ENCODE measurements at regions not wholly inside any gene's neighbourhood (a gene's known extent, or its start where the extent isn't known, plus 50 kb on each side); places are given as distances from the start of the nearest gene placed in this dataset.

DNA sequence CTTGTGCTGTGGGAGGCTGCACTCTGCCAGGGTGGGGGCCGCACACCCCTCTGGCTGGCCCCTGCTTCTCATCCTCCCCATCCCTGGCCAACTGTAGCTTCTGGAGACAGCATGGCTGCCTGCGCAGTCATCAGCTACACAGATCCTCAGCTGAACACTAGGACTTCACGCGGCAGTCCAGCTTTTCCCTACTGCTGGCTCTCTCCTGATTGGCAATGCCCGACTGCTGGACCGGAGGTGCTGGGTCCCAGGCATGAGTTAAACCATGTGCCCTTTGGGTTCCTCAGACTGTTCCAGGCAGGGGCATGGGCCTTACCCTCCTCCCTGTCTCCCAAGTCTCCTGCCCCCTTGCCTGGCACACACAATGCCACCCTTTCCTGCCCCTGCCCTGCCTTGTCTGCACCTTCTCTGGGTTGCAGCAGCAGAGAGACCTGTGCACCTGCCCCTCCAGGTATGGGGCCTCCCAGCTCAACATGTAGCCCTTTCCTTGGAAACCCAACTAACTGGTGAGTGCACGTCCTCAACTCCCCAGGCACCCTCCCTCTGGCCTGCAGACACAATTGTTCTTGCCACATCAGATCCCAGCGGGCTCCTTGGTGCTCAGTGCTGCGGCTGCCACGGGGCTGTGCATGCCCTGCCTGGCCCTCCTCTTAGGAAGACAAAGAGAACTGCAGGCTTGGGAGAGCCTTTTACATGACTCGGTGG lies 1039.2 kb downstream of the TBC1D22A start:
- TF ChIP-seq MAFK (IDR thresholded peaks at IDR 0.05; ENCODE audit: low read depth, low read length) (no peak), MXI1 (IDR thresholded peaks at IDR 0.05; ENCODE audit: borderline replicate concordance, low read depth, low read length) (no peak), SMC3 (IDR thresholded peaks at IDR 0.05; ENCODE audit: low read depth, low read length) (no peak), CEBPB (IDR thresholded peaks at IDR 0.05; ENCODE audit: low read depth, low read length) (no peak), POLR2A (IDR thresholded peaks at IDR 0.05; ENCODE audit: low read depth, low read length) (no peak), FOS (IDR thresholded peaks at IDR 0.05; ENCODE audit: low read depth, low read length) (no peak), BHLHE40 (IDR thresholded peaks at IDR 0.05; ENCODE audit: low read depth, low read length) (no peak), CHD1 (IDR thresholded peaks at IDR 0.05; ENCODE audit: low read depth, low read length) (no peak)
- TF ChIP-seq, protein P1, sequence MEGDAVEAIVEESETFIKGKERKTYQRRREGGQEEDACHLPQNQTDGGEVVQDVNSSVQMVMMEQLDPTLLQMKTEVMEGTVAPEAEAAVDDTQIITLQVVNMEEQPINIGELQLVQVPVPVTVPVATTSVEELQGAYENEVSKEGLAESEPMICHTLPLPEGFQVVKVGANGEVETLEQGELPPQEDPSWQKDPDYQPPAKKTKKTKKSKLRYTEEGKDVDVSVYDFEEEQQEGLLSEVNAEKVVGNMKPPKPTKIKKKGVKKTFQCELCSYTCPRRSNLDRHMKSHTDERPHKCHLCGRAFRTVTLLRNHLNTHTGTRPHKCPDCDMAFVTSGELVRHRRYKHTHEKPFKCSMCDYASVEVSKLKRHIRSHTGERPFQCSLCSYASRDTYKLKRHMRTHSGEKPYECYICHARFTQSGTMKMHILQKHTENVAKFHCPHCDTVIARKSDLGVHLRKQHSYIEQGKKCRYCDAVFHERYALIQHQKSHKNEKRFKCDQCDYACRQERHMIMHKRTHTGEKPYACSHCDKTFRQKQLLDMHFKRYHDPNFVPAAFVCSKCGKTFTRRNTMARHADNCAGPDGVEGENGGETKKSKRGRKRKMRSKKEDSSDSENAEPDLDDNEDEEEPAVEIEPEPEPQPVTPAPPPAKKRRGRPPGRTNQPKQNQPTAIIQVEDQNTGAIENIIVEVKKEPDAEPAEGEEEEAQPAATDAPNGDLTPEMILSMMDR (conservative IDR thresholded peaks at IDR 0.05; ENCODE audit: low read depth, low read length), result no peak
- TF ChIP-seq, protein P2, sequence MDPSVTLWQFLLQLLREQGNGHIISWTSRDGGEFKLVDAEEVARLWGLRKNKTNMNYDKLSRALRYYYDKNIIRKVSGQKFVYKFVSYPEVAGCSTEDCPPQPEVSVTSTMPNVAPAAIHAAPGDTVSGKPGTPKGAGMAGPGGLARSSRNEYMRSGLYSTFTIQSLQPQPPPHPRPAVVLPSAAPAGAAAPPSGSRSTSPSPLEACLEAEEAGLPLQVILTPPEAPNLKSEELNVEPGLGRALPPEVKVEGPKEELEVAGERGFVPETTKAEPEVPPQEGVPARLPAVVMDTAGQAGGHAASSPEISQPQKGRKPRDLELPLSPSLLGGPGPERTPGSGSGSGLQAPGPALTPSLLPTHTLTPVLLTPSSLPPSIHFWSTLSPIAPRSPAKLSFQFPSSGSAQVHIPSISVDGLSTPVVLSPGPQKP (IDR thresholded peaks at IDR 0.05; ENCODE audit: borderline replicate concordance, low read depth, low read length), result no peak

Data from IMR-90 (cell line).